Naive thymus-derived CD8-positive, alpha-beta T cell (primary cell): ENCODE measurements at regions not wholly inside any gene's neighbourhood (a gene's known extent, or its start where the extent isn't known, plus 50 kb on each side); places are given as distances from the start of the nearest gene placed in this dataset.
"Not testable (repeated sequence)": the region's sequence is repeated elsewhere in the genome, so short reads cannot be mapped to it uniquely, and the experiment has no call there.

Experiments used
- ATAC-seq, 2 donors: fragments of 150-1000 bp; cut with Tn5 transposase in 1 of 2; sonication (Bioruptor Pico), chemical (Tn5 transposase) in 1 of 2; 1 replicate in 1 of 2; 2 replicates in 1 of 2; pipeline ENCODE4 v1.10.0; 2021; ENCODE audit warnings: mild to moderate bottlenecking in 2 of 2, moderate library complexity in 2 of 2
- POLR2A ChIA-PET: fragments of 350-600 bp; sonication (Branson Sonifier 250); formaldehyde crosslinking; loops from one replicate; lab custom pipeline; 2021; ENCODE audit warnings: antibody characterized with exemption; lab: Charles Lee
- DNase-seq, 10 donors: peaks; one replicate each; pipeline versions ENCODE4 v3.0.0 to v3.0.0-alpha.2; 2020 to 2022
- H3K27ac Mint-ChIP-seq, 10 donors: one replicate each; pipeline ENCODE4 v1.8.0; 2020 to 2022; ENCODE audit warnings: mild to moderate bottlenecking in 10 of 10, mixed read lengths in 10 of 10, moderate library complexity in 4 of 10, inconsistent platforms in 1 of 10
- H3K27me3 Mint-ChIP-seq, 5 donors: one replicate each; pipeline ENCODE4 v1.8.0; 2021 to 2022; ENCODE audit warnings: mixed read lengths in 5 of 5
- H3K36me3 Mint-ChIP-seq, 3 donors: one replicate each; pipeline ENCODE4 v1.8.0; 2020 to 2022; ENCODE audit warnings: mixed read lengths in 3 of 3, mild to moderate bottlenecking in 2 of 3, inconsistent platforms in 1 of 3
- H3K4me1 Mint-ChIP-seq, 4 donors: one replicate each; pipeline ENCODE4 v1.8.0; 2021 to 2022; ENCODE audit warnings: mixed read lengths in 4 of 4
- H3K4me3 Mint-ChIP-seq, 10 donors: one replicate each; pipeline ENCODE4 v1.8.0; 2020 to 2022; ENCODE audit warnings: mild to moderate bottlenecking in 10 of 10, mixed read lengths in 10 of 10, moderate library complexity in 6 of 10, inconsistent platforms in 1 of 10
- H3K9me3 Mint-ChIP-seq, 9 donors: one replicate each; pipeline ENCODE4 v1.8.0; 2020 to 2022; ENCODE audit warnings: mixed read lengths in 9 of 9, mild to moderate bottlenecking in 3 of 9, inconsistent platforms in 1 of 9, moderate library complexity in 1 of 9

- not testable (repeated sequence) for H3K4me3 Mint-ChIP-seq, H3K27me3 Mint-ChIP-seq, ATAC-seq, H3K4me1 Mint-ChIP-seq, H3K27ac Mint-ChIP-seq, H3K9me3 Mint-ChIP-seq, DNase-seq, H3K36me3 Mint-ChIP-seq
- POLR2A ChIA-PET, result interaction anchor here (0.7 kb wide), 1 partner anchor 936 kb away, joined by 3 read pairs; no protein-coding TSS in a partner anchor
These were observed 296.3 kb downstream of the DLEU7 start for GRCh38 chr13:50547175-50547574.

DNA sequence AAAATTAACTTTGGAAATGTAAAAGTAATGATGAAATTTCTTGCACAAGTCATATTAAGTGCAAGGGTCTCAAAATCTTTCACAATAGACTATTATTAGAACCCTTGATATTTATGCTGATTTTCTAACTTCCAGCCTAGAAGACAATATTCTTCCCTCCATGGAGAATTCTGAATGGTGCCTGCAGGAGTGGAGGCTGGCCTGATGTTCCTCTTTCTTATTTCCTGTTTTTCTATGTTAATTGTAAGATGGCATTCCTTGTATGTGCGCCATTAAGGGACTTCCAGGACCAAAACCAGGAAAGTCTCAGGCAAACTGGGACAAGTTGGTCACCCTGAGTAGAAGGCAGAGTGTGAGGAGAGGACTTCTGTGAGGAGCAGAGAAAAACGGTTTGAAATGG is 294.9 kb downstream of the DLEU7 start:
- Mint-ChIP-seq H3K27ac (no peak overlapping the region), H3K27me3 (no peaks in the 10 kb centered on the region), H3K9me3 (peaks cover 0 to under 1% (median 0%) of the 10 kb centered on the region in 9 donors), H3K36me3 (peaks cover 0 to 2% (median 0%) of the 10 kb centered on the region in 3 donors), H3K4me1 (no peaks in the 10 kb centered on the region), H3K4me3 (no peak overlapping the region)
- POLR2A ChIA-PET, result no interaction called here
- no peak for ATAC-seq
- DNase-seq, result no peak

- Mint-ChIP-seq H3K27me3 (peaks cover 0 to 2% (median 0%) of the 10 kb centered on the region in 5 donors), H3K9me3 (peaks cover 0 to 8% (median 2%) of the 10 kb centered on the region in 9 donors), H3K36me3 (peaks cover 0 to 5% (median 2%) of the 10 kb centered on the region in 3 donors), H3K4me1 (no peaks in the 10 kb centered on the region), H3K4me3 (no peak overlapping the region), H3K27ac (no peak overlapping the region)
- DNase-seq (no peak), ATAC-seq (no peak)
- POLR2A ChIA-PET, result no interaction called here
These were observed 294.1 kb downstream of the DLEU7 start for GRCh38 chr13:50549221-50549942.

GRCh38 chr13:50550151-50550550 is 293.3 kb downstream of the DLEU7 start:
- DNase-seq (no peak), ATAC-seq (no peak)
- H3K4me1 Mint-ChIP-seq, result no peaks in the 10 kb centered on the region
- POLR2A ChIA-PET, result no interaction called here
- H3K36me3 Mint-ChIP-seq, result peaks cover 0 to 5% (median 2%) of the 10 kb centered on the region in 3 donors
- H3K4me3 Mint-ChIP-seq, result no peak overlapping the region
- no peak overlapping the region for H3K27ac Mint-ChIP-seq
- H3K9me3 Mint-ChIP-seq, result peaks cover 0 to 9% (median 2%) of the 10 kb centered on the region in 9 donors
- H3K27me3 Mint-ChIP-seq, result peaks cover 0 to 2% (median 0%) of the 10 kb centered on the region in 5 donors

DNA sequence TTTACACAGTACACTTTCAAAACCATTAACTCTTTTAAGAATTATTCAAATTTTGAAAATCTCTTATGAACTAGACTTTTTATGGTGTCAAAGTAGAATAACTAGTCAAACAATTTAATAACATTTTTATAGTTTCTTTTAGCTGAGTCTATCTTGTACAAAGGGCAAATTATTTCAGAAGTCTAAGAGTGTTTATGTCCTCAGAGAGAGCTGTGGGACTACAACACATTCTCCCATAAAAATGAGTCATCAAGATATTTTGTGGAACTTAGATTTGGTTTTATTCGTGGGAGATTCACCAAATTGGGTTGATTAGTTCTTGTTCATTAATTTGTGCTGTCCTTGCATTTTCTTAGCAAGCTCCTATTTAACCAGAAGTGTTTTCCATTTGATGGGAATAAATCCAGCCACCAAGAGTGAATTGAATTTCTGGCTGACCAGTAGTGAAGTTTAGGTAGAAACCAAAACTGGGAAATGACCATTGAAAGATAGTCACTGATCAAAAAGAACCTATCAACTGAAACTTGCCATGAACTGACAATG is 291.0 kb downstream of the DLEU7 start:
- POLR2A ChIA-PET, result no interaction called here
- H3K4me3 Mint-ChIP-seq, result no peak overlapping the region
- H3K36me3 Mint-ChIP-seq, result peaks cover 0 to 5% (median 2%) of the 10 kb centered on the region in 3 donors
- DNase-seq, result no peak
- H3K9me3 Mint-ChIP-seq, result peaks cover 0 to 9% (median 2%) of the 10 kb centered on the region in 9 donors
- H3K27me3 Mint-ChIP-seq, result peaks cover 0 to 4% (median 0%) of the 10 kb centered on the region in 5 donors
- H3K27ac Mint-ChIP-seq, result no peak overlapping the region
- no peaks in the 10 kb centered on the region for H3K4me1 Mint-ChIP-seq
- no peak for ATAC-seq

DNA sequence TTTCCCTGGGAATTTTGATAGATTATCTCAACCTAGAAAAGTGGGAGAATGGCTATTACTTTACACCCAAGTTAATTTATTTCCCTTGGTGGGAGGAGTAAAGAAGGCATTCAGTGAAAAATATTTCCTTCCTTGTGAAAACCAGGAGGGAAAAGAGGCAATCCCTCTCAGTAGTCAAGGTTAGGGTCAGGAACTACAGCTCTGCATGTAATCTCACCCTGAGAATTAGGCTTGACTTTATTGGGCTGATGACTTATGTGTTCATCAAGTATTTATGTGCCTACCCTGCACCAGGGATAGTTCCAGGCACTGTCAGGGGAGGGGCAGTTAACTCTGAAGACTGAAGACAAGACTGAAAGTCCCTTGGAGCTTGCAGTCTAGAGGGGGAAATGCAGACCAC is 281.8 kb downstream of the DLEU7 start:
- ATAC-seq (no peak), DNase-seq (no peak)
- Mint-ChIP-seq H3K36me3 (peaks cover 0 to 3% (median under 1%) of the 10 kb centered on the region in 3 donors), H3K9me3 (peaks cover 0 to 8% (median 4%) of the 10 kb centered on the region in 9 donors), H3K4me1 (no peaks in the 10 kb centered on the region), H3K4me3 (no peak overlapping the region), H3K27me3 (peaks cover 0 to 13% (median 0%) of the 10 kb centered on the region in 5 donors), H3K27ac (no peak overlapping the region)
- POLR2A ChIA-PET, result no interaction called here

DNA sequence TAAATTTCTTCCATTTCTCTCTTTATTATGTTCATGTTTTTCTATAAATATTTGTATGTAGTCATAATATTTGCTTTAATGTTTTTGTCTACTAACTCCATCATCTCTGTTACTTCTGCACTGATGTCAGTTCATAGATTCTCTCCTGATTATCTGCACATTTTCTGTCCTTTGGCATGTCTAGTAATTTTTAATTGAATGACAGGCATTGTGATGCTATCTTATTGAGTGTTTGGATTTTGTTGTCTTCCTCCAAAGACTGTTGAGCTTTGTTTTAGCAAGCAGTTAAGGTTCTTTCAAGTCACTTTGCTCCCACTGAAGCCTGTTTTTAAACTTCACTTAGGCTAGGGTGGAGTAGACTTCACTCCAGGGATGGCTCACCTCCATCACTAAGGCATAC is 276.8 kb downstream of the DLEU7 start:
- ATAC-seq (no peak), DNase-seq (no peak)
- POLR2A ChIA-PET, result no interaction called here
- no peak overlapping the region for H3K27ac Mint-ChIP-seq
- H3K27me3 Mint-ChIP-seq, result peaks cover 0 to 2% (median 0%) of the 10 kb centered on the region in 5 donors
- peaks cover 0 to 17% (median 10%) of the 10 kb centered on the region in 3 donors for H3K36me3 Mint-ChIP-seq
- peaks cover 5 to 38% (median 13%) of the 10 kb centered on the region in 9 donors for H3K9me3 Mint-ChIP-seq
- no peak overlapping the region for H3K4me3 Mint-ChIP-seq
- no peaks in the 10 kb centered on the region for H3K4me1 Mint-ChIP-seq

- POLR2A ChIA-PET, result no interaction called here
- Mint-ChIP-seq H3K4me3 (no peak overlapping the region), H3K4me1 (peaks cover 0 to 3% (median 0%) of the 10 kb centered on the region in 4 donors), H3K27me3 (peaks cover 0 to 5% (median 0%) of the 10 kb centered on the region in 5 donors), H3K36me3 (peaks cover 0 to 13% (median 11%) of the 10 kb centered on the region in 3 donors), H3K27ac (no peak overlapping the region), H3K9me3 (peaks cover 2 to 31% (median 8%) of the 10 kb centered on the region in 9 donors)
- ATAC-seq (no peak), DNase-seq (no peak)
These were observed 271.4 kb downstream of the DLEU7 start for GRCh38 chr13:50572129-50572528.

DNA sequence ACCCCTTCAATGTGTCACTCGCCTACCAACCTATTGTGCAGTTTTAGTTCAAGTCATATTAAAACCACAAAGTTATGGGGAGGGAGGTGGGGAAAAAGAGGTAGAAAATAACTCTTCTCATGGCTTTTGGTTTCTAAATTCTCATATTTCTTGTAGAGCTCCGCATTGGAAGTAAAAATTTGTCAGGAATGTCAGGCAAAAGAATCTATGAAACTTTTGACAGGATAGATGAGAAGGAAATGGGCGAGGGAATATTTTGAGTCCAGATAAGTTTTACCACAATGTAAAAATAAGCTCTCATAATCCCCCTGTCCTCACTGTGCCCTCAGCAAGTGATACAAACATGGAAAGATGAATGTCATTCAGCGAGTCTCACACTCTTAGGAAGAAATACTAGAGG is 270.4 kb downstream of the DLEU7 start:
- Mint-ChIP-seq H3K4me1 (peaks cover 0 to 3% (median 0%) of the 10 kb centered on the region in 4 donors), H3K4me3 (no peak overlapping the region), H3K27ac (no peak overlapping the region), H3K27me3 (peaks cover 0 to 5% (median 0%) of the 10 kb centered on the region in 5 donors), H3K36me3 (peaks cover 0 to 10% (median 5%) of the 10 kb centered on the region in 3 donors), H3K9me3 (peaks cover 0 to 22% (median 3%) of the 10 kb centered on the region in 9 donors)
- ATAC-seq, result no peak
- no peak for DNase-seq
- POLR2A ChIA-PET, result no interaction called here

GRCh38 chr13:50574731-50575130 is 268.8 kb downstream of the DLEU7 start:
- DNase-seq (no peak), ATAC-seq (no peak)
- Mint-ChIP-seq H3K4me3 (no peak overlapping the region), H3K9me3 (peaks cover 0 to 19% (median 2%) of the 10 kb centered on the region in 9 donors), H3K4me1 (peaks cover 0 to 3% (median 0%) of the 10 kb centered on the region in 4 donors), H3K27ac (peak overlapping the region in 1 of 10 donors; percentile 4), H3K36me3 (peaks cover 0 to 10% (median 5%) of the 10 kb centered on the region in 3 donors), H3K27me3 (peaks cover 0 to 6% (median 2%) of the 10 kb centered on the region in 5 donors)
- POLR2A ChIA-PET, result no interaction called here

- ATAC-seq, result no peak
- peaks cover 0 to 6% (median 5%) of the 10 kb centered on the region in 3 donors for H3K36me3 Mint-ChIP-seq
- peaks cover 0 to 18% (median 2%) of the 10 kb centered on the region in 9 donors for H3K9me3 Mint-ChIP-seq
- DNase-seq, result no peak
- H3K4me3 Mint-ChIP-seq, result no peak overlapping the region
- POLR2A ChIA-PET, result no interaction called here
- peak overlapping the region in 1 of 10 donors; percentile 11 for H3K27ac Mint-ChIP-seq
- peaks cover 0 to 3% (median 0%) of the 10 kb centered on the region in 4 donors for H3K4me1 Mint-ChIP-seq
- H3K27me3 Mint-ChIP-seq, result peaks cover 0 to 6% (median 2%) of the 10 kb centered on the region in 5 donors
These were observed 268.4 kb downstream of the DLEU7 start for GRCh38 chr13:50575138-50575537.

DNA sequence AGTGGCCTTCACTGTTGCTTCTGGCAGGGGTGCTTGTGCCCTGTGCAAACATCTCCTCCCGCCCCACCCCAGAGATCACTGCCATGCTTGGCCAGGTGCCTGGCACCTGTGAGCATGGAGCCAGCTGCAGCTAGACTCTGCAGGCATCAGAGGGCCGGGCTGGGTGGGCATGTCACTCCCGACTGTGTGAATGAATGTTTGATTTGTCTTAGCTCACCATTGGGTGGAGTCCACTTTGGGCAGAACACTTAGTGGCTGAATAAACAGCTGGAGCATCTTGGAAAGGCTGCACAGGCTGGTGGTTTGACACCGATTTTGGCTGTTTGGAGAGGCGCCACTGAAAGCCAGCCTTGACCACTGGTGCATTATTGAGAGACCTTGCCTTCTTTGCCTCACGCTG is 267.3 kb downstream of the DLEU7 start:
- H3K4me3 Mint-ChIP-seq, result no peak overlapping the region
- POLR2A ChIA-PET, result no interaction called here
- peaks cover 0 to 8% (median 0%) of the 10 kb centered on the region in 9 donors for H3K9me3 Mint-ChIP-seq
- peaks cover 0 to 6% (median 2%) of the 10 kb centered on the region in 5 donors for H3K27me3 Mint-ChIP-seq
- DNase-seq, result no peak
- peaks cover 0 to 5% (median 4%) of the 10 kb centered on the region in 3 donors for H3K36me3 Mint-ChIP-seq
- H3K27ac Mint-ChIP-seq, result no peak overlapping the region
- H3K4me1 Mint-ChIP-seq, result peaks cover 0 to 3% (median 0%) of the 10 kb centered on the region in 4 donors
- no peak for ATAC-seq

DNA sequence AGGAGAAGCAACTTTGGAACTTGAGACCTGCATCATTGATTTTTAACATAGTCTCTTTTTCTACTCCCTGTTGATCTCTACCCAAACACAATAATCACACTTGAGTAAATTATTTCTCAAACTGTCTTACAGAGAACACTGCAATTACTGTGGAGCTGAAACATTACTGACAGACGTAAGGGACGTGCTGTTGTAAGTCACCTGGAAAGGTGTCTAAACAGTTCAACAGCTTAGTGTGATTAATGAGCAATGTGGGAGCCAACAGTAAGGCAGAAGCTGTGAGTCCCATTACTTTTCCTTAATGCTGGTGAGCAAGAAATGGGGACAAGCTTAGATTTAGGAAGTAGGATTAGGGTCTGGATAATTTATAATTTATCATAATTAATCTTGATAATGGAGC is 265.7 kb downstream of the DLEU7 start:
- H3K9me3 Mint-ChIP-seq, result no peaks in the 10 kb centered on the region
- H3K36me3 Mint-ChIP-seq, result no peaks in the 10 kb centered on the region
- DNase-seq, result no peak
- no peak overlapping the region for H3K4me3 Mint-ChIP-seq
- no peak for ATAC-seq
- peaks cover 0 to 5% (median 2%) of the 10 kb centered on the region in 5 donors for H3K27me3 Mint-ChIP-seq
- peaks cover 0 to 3% (median 0%) of the 10 kb centered on the region in 4 donors for H3K4me1 Mint-ChIP-seq
- POLR2A ChIA-PET, result no interaction called here
- H3K27ac Mint-ChIP-seq, result no peak overlapping the region
